ENCODE measurements at regions not wholly inside any gene's neighbourhood (a gene's known extent, or its start where the extent isn't known, plus 50 kb on each side); places are given as distances from the start of the nearest gene placed in this dataset.
"Not testable (repeated sequence)": the region's sequence is repeated elsewhere in the genome, so short reads cannot be mapped to it uniquely, and the experiment has no call there.

GRCh38 chr6:25160134-25160533 is 119.0 kb upstream of the CARMIL1 start:
- DNase-seq (ENCODE audit: low read depth in 2 of 2) = not testable (repeated sequence)

- no peak for DNase-seq (ENCODE audit: low read depth in 2 of 2)
Measured at GRCh38 chr6:25165177-25165576, 114.0 kb upstream of the CARMIL1 start.

GRCh38 chr6:25165800-25166199 is 113.4 kb upstream of the CARMIL1 start:
- no peak for DNase-seq (ENCODE audit: low read depth in 2 of 2)

GRCh38 chr6:25166955-25167748 is 112.0 kb upstream of the CARMIL1 start:
- no peak for DNase-seq (ENCODE audit: low read depth in 2 of 2)

GRCh38 chr6:25167961-25168360 is 111.2 kb upstream of the CARMIL1 start:
- no peak for DNase-seq (ENCODE audit: low read depth in 2 of 2)

- no peak for DNase-seq (ENCODE audit: low read depth in 2 of 2)
Measured at GRCh38 chr6:25168637-25169036, 110.5 kb upstream of the CARMIL1 start.

- no peak for DNase-seq (ENCODE audit: low read depth in 2 of 2)
Measured at GRCh38 chr6:25169553-25169952, 109.6 kb upstream of the CARMIL1 start.

GRCh38 chr6:25169961-25170360 is 109.2 kb upstream of the CARMIL1 start:
- no peak for DNase-seq (ENCODE audit: low read depth in 2 of 2)

GRCh38 chr6:25170640-25171039 is 108.5 kb upstream of the CARMIL1 start:
- no peak for DNase-seq (ENCODE audit: low read depth in 2 of 2)

- DNase-seq (ENCODE audit: low read depth in 2 of 2) = no peak
Measured at GRCh38 chr6:25171301-25171700, 107.9 kb upstream of the CARMIL1 start.

- DNase-seq (ENCODE audit: low read depth in 2 of 2) = no peak
Measured at GRCh38 chr6:25172819-25173218, 106.4 kb upstream of the CARMIL1 start.

GRCh38 chr6:25173246-25173645 is 105.9 kb upstream of the CARMIL1 start:
- DNase-seq (ENCODE audit: low read depth in 2 of 2) = no peak

- DNase-seq (ENCODE audit: low read depth in 2 of 2) = no peak
Measured at GRCh38 chr6:25173951-25174474, 105.2 kb upstream of the CARMIL1 start.

GRCh38 chr6:25174678-25175077 is 104.5 kb upstream of the CARMIL1 start:
- no peak for DNase-seq (ENCODE audit: low read depth in 2 of 2)

GRCh38 chr6:25175196-25175595 is 104.0 kb upstream of the CARMIL1 start:
- DNase-seq (ENCODE audit: low read depth in 2 of 2) = no peak

- no peak for DNase-seq (ENCODE audit: low read depth in 2 of 2)
Measured at GRCh38 chr6:25175681-25176080, 103.5 kb upstream of the CARMIL1 start.

- no peak for DNase-seq (ENCODE audit: low read depth in 2 of 2)
Measured at GRCh38 chr6:25176466-25176865, 102.7 kb upstream of the CARMIL1 start.

GRCh38 chr6:25177500-25178028 is 101.6 kb upstream of the CARMIL1 start:
- no peak for DNase-seq (ENCODE audit: low read depth in 2 of 2)

GRCh38 chr6:25178336-25179035 is 100.7 kb upstream of the CARMIL1 start:
- no peak for DNase-seq (ENCODE audit: low read depth in 2 of 2)

- no peak for DNase-seq (ENCODE audit: low read depth in 2 of 2)
Measured at GRCh38 chr6:25179051-25179778, 100.0 kb upstream of the CARMIL1 start.

GRCh38 chr6:25180630-25181349 is 98.4 kb upstream of the CARMIL1 start:
- DNase-seq (ENCODE audit: low read depth in 2 of 2) = no peak
